HG03039 (cell line): ENCODE measurements at regions not wholly inside any gene's neighbourhood (a gene's known extent, or its start where the extent isn't known, plus 50 kb on each side); places are given as distances from the start of the nearest gene placed in this dataset.
"Not testable (repeated sequence)": the region's sequence is repeated elsewhere in the genome, so short reads cannot be mapped to it uniquely, and the experiment has no call there.

Source experiments
- ATAC-seq: cut with Tn5 transposase; IDR thresholded peaks from one replicate; pipeline ENCODE4 v1.9.1; 2021; ENCODE audit warnings: mild to moderate bottlenecking, moderate library complexity; ENCODE audit not compliant: unreplicated experiment

DNA sequence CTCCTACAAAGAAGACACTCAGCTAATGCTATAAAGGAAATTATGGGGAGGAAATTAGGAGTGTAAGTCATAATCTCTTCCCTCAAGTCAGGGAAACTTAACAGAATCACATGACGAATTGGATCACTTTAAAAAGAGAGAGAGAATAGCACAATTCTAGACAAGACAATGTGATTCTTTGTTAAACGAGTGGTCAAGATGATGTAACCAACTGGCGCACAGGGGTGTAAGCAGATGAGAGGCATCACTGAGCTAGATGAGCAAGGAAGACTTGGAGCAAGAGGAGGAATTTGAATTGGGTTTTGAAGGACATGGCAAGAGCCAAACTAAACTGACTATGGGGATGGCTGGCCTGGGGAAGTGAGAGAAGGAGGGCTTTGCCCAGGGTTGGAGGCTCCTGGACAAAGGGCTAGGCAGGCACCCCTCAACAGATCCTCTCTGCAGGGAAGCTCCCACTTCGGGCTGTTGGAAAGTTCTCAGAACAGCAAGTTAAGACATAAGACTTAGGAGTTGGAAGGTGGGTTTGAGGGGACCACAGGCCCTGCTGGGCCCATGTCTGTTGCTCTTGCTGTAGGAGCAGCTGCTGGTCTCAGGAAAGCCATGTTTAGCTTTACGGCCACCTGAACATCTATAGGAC is 123.9 kb upstream of the GRIK3 start:
- no peak for ATAC-seq

DNA sequence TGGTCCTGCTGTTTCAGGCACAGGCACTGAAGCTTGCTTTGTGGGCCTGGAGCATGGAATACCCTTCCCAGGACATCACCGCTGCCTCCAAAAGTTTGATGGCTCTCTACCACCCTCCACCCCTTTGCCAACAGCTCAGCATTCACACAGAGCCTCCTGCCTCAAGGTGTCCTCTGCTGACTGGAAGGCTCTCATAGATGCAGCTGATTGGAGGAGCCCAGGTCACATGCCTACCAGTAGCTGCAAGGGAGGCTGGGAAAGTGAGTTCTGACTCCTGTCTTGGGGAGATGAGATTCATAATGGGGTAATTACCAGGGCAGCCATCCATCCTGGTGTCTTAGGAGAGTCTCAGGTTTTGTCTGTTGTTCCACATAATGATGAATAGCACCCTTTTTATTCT is 124.8 kb upstream of the GRIK3 start:
- no peak for ATAC-seq

DNA sequence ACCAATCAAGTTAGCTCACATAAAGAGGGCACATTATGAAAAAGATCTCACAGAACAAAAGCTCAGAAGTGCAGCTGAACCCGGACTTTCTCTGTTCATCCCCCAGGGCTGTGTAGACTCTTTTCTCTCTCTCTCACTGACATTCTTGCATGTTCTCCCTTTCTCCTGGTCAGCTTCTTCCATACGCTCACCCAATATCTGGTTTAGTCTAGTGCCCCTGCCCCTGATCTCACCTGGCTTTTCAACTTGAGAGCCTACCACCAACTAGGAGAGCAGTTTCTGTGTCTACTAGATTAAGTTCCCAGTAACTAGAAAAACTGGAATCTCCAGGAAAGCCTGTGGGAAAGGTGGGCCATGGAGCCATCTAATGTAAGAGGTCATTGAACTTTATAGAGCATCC is 126.9 kb upstream of the GRIK3 start:
- no peak for ATAC-seq

DNA sequence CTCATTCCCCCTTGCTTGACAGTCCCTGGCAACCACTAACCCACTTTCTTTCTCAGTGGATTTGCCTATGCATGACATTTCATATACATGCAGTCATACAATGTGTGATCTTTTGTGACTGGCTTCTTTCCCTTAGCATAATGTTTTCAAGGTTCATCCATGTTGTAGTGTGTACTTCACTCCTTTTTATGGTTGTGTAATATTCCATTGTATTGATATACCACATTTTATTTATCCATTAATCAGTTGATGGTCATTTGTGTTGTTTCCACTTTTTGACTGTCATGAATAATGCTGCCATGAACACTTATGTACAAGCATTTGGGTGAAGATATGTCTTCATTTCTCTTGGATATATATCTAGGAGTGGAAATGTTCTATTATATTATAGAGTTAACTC is 127.7 kb upstream of the GRIK3 start:
- ATAC-seq, result no peak

DNA sequence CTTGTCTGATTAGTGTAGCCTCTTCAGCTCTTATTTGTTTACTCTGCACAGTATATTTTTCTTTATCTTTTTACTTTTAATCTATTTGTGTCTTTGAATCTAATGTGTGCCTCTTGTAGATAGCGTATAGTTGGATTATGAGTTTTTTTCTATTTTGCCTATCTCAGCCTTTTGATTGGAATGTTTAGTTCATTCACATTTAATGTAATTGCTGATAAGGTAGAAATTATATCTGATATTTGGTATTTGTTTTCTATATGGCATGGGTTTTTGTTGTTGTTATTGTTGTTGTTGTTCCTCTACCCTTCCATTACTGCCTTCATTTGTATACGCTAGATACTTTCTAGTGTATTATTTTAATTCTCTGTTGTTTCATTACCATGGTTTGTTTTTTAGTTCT is 131.7 kb upstream of the GRIK3 start:
- no peak for ATAC-seq

DNA sequence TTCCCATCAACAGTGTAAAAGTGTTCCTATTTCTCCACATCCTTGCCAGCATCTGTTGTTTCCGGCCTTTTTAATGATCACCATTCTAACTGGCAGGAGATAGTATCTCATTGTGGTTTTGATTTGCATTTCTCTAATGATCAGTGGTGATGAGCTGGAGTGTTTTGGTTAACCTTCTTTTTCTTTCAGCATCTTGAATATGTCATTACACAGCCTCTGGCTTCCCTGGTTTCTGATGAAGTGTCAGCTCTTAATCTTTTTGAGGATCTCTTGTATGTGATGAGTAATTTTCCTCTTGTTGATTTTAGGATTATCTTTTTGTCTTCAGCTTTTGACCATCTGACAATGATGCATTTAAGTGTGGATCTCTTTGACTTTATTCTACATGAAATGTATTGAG is 133.2 kb upstream of the GRIK3 start:
- no peak for ATAC-seq

DNA sequence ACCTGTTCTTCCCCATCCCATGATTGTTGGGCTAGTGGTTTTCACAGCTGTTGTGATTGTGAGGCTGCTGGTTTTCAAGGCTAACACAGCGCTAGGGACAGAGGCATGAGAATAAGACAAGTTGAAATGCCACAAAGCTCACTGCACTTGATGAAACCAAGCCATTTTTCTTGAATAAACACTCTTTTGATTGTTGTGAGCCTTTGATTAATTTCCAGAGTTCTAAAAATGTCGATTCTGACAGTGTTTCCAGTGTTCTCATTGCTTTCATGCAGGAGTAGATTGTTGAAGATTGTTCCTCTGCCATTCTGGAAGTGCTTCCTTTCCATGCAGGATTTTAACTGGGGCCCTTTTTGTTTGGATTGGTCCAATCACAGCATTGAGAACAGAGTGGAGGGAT is 134.9 kb upstream of the GRIK3 start:
- no peak for ATAC-seq

DNA sequence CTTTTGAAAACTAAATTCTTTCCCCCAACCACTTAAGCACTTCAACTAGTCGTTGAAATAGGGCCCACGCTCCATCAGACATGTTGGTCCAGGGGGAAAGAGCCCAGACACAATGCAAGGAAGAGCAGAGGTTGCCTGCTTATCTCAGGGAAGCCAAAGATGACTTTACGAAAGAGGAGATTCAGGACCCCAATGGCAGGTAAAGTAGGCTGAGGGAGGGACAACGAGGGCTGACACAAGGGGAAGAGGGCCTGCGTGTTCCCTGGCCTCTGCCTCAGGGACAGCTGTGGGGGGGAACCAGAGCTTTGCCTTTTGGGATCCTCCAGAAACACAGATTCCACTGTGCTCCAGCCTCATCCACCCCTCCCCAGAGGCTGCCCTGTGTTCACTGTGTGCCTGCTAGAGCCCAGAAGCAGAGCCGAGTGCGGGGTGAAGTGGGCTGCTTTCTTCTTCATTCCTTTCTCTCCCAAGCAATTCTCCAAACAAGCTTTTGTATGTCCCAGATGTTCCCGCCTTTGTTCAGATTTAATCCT is 135.5 kb upstream of the GRIK3 start:
- no peak for ATAC-seq

DNA sequence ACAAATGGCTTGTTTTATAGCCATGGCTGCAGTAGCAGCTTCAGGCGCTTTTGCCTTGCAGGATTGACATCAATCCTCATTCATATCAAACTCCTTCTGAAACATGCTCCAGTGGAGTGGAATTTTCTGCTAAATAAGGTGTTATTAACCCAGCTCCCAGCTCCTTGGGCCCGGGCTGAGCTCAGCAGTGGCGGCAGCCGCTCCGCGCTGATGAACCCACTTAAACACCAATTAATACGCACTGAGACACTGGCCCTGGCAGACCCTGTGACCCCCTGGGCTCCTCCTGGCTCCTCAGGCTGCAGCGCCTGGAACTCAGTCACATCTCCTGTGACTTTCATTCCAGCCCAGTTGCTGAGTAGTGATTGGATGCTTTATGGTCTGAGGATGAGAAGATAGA is 137.4 kb upstream of the GRIK3 start:
- ATAC-seq, result no peak

DNA sequence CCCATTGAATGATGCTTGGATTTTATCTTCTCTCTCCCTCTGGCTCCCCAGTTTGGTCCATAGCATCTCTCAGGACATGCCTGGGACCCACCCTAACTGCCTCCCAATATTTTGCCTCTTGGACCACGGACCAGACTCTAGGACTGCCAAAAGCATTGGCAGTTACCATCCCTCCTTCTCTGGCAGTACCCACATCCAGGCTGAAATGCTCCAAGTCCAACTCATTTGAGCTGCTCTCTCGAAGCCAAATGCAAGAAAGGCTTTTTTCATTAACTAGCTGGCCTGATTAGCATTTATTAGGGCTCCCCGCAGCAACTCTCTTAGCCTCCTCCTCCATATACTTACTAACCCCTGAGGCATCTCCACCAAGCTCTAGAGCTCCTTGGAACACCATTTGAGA is 140.0 kb upstream of the GRIK3 start:
- no peak for ATAC-seq

DNA sequence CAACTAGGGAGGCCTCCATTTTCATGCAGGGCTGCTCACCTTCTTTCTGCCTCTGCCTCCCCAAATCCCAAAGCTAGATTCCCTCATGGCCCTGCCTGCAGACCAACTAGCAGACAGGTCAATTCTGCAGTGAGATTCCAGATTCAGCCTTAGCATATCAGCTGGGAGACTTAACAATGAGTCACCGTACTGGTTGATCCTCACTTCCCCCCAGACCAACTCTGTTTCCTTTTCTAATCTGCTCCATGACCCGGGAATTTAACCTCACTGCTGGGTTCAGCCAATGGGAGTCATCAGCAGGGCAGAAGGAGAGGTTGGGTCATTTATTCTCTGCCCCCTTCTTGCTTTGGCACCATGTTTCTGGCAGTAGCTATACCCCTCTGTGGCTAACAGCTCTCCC is 140.6 kb upstream of the GRIK3 start:
- no peak for ATAC-seq

DNA sequence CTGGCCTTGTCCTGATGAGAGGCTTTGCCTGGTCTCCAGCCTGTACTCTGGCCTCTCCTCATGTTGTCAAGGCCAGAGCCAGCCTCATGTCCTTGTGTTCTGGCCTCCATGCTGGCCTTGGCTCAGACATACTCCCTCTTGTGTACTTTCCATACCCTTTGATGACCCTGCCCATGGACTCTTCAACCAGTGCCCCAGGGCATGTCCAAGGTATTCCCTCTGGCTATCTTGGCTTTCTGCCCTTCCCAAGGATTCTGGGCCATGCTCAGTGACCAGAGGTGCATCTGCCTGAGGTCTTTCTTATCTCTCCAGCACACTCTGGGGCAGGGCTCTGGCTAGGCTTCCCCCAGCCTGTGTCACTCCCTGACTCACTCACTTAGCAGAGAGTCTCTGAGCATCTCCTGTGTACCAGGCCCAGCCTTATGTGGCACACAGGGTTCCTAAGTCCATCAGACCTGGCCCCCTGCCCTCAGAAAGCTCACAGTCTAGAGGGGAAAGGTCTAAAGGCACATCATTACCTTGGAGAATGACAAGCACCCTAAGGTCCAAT is 141.4 kb upstream of the GRIK3 start:
- no peak for ATAC-seq

DNA sequence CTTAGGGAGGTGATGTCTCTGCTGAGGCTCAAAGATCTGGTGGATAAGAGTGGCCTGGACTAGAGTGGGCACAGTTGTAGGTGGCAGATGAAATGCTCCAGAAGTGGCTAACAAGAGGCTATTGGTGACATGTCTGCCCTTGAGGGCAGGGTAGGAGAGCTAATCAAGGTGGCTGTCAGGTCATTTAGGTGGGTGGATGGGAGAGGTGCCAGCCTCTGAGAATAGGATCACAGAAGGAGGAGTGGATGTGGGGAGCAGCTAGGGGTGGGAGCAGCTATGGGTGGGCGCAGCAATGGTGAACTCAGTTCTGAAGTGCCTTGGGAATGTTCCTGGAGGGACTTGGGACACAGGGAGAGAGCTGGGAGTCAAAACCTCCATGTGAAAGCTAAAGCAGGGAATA is 142.0 kb upstream of the GRIK3 start:
- no peak for ATAC-seq

DNA sequence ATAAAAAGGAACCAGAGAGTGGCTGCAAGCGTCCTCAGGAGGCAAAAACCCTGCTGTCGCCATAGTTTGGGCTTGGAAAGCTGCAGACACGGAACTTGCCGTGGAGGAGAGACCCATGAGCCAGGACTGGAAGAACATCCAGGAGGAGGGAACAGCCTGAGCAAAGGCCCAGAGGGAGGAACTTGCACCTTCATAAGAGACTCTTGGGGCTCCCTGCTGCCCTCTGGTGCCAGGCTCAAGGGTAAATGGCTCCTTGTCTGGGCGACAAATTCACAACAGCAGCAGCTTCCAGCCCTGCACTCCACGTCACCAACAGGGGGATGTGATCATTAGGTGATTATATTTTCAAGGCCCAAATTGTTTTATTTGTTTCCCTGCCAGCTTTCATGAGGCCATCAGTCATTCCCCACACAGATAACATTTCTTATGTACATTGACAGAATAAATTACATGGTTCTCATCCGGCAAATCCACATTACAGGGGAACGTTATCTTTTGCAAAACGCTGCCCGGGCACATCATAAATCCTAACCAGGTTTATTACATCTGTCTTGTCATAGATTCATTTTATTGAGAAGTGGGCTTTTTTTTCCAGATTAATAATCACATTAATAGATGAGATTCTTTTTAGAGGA is 143.0 kb upstream of the GRIK3 start:
- ATAC-seq, result no peak

DNA sequence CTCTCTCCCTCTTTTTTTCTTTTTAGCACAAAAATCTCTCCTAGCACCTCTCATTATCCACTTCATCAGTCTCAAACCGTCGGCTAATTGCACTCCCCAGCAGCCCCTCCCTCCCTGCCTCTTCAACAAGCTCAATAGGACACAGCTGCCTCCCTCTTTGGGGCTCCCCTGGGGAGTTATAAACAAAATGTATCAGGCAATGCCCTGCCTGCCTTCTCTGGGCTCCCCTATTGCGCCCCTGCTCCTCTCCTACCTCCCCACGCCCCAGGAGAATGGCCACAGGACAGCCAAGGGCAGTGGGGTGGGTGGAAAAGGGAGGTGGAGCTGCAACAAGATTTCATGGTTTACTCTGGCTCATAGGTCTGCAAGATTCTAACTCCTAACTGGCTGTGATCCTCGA is 147.1 kb upstream of the GRIK3 start:
- ATAC-seq, result no peak

DNA sequence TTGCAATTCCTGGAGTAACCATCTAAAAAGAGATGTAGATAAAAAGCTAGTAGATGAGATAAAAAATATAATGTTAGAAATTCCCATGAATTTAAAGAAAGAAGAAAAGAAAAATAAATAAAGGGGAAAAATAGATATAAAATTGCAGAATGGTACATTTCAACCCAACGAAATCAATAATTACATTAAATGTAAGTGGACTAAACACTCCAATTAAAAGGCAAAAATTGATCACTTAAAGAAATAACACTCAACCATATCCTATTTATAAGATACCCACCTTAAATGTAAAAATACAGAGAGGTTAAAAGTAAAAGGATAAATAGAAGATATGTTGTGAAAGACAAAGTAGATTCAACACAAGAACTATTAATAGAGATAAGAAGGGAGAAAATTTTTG is 150.5 kb upstream of the GRIK3 start:
- ATAC-seq, result no peak

DNA sequence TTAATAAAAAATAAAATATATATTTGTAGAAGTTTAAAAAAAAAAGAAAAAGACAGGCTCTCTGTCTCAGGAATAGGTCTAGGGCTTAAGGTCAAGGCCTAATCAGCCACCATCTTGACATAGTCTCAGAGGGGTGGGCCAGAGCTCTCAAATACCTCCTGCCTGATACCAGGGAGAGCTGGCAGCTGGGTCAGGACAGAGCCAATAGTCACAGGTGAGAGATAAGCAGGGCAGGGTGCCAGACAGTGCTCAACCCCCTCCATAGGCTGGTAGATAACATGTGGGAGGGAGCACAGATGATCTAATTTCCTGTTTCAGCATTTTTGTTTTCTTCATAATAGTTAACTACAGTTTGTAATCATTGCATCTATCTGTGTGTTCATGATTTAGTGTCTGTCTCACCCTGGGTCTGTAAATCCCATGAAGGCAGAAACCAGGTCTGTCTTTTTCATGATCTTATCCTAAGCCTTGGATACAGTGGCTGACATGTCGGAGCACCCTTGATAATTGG is 152.0 kb upstream of the GRIK3 start:
- no peak for ATAC-seq

DNA sequence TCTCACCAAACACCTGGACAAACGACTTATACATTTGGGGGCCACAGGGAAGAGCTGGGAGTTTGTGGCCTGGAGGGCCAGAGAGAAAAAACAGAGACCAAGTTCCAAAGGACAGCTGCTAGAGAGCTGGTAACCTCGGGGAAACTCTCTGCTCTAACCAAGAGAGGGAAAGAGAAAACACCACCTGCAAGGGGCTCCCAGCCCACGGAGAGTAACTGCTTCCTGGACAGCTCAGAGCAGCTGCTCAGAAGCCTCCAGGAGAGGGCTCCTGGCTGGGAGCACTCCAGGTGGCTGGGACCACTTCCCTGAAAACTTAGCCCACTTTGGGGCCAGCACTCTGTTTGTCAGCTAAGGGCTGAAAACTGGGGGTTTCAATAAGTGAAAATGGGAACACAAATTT is 154.8 kb upstream of the GRIK3 start:
- no peak for ATAC-seq

DNA sequence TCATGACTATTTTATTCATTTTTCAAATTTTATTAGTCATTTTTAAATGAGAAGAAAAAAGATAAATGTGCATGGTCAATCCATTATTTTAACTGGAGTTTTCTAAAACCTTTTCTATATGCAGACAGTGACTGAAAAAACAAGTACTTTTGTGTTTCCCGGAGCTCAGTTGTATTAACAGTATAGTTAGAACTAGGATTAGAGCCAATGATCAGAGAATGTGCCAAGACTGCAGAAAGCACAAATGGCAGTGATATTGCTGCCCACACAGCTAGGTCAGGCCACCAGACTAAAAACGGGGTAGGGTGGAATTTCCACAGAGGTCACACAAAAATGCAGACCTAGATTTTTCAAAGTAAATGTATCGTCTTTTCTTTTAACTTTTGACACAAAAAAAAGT is 163.1 kb upstream of the GRIK3 start:
- ATAC-seq, result no peak

DNA sequence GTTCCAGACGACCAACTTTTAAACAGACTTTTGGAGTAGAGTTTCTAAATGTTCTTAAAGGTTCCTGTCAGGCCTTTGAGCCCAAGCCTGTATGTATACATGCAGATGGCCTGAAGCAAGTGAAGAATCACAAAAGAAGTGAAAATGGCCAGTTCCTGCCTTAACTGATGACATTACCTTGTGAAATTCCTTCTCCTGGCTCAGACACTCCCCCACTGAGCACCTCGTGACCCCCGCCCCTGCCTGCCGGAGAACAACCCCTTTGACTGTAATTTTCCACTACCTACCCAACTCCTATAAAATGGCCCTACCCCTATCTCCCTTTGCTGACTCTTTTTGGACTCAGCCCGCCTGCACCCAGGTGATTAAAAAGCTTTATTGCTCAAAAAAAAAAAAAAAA is 180.0 kb upstream of the GRIK3 start:
- not testable (repeated sequence) for ATAC-seq

DNA sequence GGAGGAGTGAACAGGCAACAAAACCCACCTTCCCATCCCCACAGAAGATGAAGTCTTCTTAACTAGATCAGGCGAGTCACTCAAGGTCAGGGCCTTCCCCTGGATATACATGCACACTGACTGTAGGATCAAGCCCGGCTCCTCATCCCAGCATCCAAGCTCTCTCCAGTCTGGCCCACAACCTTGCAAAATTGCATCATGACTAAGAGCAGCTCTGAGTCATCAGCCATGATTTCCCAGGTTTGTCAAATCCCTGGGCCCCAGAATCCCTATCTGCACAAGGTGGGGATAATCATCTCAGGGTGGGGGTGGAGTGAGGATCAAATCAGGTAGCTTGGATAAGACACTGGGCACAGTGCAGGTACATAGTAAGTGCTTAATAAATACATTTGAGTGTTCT is 199.3 kb upstream of the GRIK3 start:
- no peak for ATAC-seq

DNA sequence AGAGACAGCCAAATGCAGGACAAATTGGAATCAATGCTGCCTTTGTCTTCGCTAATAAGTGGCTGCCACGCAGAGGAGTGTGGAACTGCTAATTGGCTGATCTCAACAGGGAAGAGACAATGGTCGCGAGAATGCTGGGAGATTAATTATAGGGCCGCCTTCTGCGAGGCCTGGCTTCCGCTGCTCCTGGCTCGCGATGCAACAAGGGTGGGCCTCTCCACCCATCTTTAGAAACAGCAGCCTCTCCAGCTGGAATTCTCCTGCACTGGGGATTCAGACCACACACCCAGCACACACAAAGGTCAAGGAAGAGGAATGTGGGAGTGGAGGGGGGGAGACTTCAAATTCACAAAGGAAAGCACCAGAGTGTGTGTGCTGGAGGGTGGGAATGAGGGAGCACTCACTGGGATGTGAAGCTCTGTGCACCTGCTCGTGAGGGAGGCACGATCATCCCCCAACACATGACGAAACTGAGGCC is 200.7 kb upstream of the GRIK3 start:
- no peak for ATAC-seq
